HG03064 (cell line): ENCODE measurements at regions not wholly inside any gene's neighbourhood (a gene's known extent, or its start where the extent isn't known, plus 50 kb on each side); places are given as distances from the start of the nearest gene placed in this dataset.
"Not testable (repeated sequence)": the region's sequence is repeated elsewhere in the genome, so short reads cannot be mapped to it uniquely, and the experiment has no call there.

Experiments used
- ATAC-seq: cut with Tn5 transposase; IDR thresholded peaks from one replicate; pipeline ENCODE4 v1.9.1; 2021; ENCODE audit warnings: low read depth; ENCODE audit not compliant: unreplicated experiment

DNA sequence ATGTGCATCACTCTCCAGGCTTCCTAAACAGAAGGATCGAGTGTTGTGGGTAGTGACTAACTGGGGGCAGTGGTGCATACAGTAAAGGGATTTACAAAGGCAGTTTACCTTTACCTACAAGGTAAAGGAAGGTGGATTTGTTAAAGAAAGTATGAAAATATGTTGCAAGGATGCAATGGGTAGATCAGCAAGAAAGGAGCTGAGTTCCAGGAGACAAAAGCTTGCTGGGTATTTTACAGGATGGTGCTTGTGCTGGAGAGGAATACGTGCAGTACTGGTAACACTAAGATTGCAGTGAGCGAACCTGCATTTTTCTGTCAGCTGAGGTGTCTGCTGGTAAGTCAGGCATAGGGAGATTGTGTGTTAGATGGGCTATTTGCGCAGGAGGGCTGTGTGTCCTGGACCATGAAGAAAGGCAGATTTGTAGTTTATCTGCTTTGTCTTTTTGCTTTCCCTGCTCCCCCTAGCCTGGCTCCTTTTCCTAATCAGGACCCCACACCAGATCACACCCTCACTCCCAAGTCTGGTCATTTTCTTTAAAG, 304.6 kb downstream of the THBS2 start:
- no peak for ATAC-seq

DNA sequence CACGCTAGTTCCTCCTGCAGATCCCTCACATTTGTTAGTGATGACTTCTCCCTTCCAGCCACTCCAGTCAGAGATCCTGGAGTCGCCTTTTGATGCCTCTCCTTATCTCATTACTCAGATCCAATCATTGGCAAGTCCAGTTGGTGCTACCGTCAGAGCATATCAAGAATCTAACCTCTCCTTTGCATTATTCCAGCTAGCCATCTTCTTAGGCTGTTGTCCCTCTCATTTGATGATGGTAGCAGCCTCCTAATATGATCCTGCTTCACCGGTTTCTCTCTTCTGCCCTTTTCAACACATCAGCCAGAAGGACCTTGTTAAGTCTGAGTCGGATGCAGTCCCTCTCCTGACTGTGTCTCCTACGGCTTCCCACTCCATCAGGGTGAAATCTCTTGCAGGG, 305.6 kb downstream of the THBS2 start:
- ATAC-seq = no peak

DNA sequence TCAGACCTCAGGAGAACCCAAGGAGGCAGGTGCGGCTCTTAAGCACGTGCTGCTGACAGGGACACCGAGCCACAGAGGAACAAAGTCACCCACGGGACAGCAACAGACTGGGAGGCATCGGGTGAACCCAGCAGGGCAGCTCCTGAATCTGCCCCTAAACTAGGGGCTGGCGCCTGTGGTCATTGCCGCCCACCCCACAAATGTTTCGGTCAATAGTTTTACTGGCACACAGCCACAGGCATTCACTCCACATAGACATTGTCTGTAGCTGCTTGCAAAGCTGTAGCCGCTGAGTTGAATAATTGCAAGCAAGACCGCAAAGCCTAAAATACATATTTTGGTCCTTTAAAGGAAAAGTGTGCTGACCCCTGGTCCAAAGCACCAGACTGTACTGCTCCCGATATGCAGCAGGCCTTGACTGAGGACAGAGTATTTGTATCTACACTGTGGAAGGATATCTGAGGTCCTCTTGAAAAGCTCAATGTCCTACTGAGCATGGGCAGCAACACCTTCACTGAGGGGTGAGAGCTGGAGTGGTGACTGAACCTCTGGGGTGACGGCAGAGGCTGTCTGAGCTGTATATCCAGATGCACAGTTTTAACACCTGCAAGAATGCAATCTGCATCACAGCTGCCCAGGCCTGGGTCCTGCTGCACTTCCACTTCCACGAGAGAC, 310.3 kb downstream of the THBS2 start:
- ATAC-seq = no peak

DNA sequence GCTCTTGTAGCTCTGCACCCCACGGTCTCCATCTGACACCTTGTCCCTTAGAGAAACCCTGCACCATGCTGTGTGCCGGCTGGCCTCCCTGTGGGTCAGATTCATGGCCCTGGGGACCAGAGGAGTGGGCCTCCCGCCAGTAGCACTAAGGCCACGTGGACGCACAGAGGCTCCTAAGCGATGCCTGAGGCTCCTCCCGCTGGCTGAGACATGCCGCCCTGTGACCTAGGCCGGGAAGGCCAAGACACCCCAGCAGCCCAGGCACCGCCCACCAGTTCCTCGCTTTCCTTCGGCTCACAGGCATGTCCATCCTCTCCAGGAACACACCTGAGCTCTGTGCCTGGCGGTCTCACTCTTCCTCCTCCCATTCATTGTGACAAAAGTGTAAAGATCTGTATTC, 311.0 kb downstream of the THBS2 start:
- no peak for ATAC-seq

DNA sequence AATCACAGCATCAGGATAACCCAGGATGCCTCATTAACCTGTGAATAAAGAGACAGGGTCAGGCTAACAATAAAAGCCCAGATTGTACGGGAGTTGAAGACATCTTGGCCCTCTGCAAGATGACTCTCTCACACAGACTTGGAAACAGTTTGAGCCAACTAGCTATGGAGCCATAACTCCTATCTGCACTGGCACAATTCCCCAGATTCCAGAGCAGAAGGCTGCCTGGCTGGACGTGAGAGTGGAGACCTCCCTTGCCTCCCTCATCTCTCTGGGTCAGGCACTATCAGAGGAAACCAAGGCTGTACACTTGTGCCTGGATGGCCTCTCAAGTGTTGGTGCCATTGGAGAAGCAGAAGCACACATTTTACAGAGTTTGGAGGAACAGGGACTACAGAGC, 312.6 kb downstream of the THBS2 start:
- ATAC-seq = no peak

DNA sequence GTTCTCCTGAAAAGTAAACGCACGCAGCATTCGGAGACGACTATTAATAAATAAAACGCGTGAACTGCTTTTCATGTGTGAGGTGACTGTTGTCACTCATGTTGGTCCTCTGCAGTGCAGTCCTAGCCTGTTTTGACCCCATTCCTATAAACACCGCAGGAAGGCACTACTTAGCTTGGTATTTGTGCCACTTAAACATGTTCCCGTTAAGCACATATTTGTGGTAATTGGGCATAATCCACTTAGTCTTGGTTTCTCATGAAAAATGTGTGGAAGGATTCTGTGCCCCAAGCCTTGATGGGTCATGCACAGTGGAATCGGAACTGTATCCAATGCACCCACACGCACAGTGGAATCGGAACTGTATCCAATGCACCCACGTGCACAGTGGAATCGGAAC, 313.9 kb downstream of the THBS2 start:
- no peak for ATAC-seq

DNA sequence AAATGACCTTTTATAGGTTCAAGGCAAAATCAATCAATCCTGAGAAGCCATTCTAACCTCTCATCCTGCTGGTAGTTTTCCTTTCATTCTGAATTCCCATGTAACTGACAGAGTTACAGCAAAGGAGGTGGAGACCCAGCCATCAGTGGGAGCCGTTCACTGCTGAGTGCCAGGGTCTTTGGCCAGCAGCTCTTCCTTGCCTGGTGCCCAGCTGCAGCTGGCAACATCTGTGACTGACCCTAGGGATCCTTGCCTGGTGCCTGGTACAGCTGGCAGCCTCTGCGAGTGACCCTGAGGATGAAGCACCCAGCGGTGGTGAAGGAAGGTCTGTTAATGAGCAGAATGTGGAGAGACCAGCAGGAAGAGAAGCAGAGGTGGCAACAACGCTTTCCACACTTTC, 314.6 kb downstream of the THBS2 start:
- no peak for ATAC-seq

DNA sequence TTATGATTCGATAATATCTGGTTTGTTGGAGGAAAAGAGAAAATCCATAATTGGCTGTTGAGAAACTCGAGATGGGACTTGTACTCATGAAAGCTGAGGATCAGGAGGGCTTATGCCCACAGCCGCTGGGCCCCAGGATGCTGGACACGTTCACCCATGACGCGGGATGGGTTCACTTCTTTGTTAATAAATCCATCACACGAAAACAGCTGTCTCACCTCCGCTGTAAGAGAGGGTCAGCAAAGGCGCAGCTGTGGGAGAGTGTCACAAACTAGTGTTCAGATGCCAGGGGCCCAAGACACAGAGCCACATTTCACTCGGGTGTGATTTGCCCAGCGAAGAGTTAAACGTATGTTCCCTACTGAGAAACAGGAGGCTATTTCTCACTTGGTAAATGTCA, 315.1 kb downstream of the THBS2 start:
- ATAC-seq = no peak

DNA sequence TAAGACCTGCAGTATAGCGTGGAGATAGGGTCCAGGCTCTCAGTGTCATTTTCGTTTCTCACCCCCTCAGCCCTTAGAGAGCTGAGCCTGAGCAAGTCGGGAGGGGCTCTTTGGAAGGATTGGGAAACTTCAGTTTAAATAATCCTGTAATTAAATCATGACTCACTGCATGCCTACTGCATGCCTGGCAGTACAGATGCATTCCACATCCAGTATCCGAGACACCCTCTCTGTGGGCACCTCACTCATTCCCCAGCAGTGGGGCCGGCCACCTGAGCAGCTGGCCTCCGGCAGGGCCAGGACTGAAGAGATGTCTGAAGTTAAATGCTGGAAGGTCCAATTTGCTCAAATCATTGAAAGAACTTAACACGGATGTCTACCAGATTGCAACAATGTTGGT, 316.6 kb downstream of the THBS2 start:
- ATAC-seq = no peak

DNA sequence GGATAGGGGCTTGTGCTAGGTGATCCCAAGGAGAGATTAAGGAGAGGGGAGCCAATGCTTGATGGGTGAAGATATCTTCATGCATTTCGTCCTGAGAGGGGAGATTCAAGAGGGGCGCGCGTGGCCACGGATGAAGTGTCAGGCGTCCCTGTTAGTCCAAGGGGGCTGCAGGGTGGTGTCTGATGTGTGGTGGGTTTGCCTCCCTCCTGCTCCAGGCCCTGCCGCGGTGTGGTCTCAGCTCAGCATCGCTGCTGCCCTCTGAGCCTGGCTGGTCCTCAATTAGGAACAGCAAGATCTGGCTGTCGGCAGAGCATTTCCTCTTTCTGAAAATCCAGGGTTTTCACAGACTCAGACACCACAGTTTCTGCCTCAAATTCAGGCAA, 318.0 kb downstream of the THBS2 start:
- no peak for ATAC-seq

DNA sequence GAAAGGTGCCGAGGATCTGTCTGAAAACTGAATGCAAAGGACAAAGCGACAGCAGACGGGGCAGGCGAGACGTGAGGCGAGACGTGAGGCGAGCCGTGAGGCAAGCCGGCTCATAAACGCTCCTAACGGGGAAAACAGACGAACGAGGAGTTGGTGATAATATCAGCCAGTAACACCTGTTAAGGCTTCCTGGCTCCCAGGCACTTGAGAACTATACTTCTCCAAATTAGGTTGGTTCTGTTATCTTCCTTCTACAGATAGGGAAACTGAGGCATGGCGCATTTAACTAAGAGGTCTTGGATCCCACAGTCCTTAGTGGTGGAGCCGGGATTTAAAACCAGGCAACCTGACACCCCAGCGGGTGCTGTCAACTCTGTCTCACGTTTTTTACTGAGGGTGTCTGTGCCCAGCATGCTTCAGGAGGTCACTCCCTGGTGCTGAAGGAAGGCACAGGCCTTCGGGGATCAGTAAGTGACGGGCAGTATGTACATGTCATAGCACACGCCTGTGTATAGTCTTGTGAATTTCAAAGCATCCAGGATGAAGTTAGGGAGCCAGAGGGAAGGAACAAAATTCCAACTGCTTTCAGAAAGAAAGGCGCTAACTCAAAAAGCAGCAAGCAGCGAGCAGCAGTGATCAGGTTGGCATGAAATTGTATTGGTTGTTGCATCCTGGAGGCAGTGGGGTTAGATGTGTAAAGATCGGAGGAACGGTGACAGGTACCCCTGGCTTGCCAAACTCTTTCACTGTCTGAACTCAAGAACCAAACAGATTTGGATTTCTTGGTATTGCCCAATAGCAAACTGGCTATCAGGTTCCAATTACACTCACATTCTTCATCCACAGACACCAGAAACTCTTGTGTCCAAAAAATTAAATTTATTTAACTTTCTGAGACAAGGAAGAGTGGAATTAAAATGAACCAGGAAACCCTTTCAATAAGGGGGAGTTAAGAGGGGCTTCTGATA, 318.7 kb downstream of the THBS2 start:
- no peak for ATAC-seq

DNA sequence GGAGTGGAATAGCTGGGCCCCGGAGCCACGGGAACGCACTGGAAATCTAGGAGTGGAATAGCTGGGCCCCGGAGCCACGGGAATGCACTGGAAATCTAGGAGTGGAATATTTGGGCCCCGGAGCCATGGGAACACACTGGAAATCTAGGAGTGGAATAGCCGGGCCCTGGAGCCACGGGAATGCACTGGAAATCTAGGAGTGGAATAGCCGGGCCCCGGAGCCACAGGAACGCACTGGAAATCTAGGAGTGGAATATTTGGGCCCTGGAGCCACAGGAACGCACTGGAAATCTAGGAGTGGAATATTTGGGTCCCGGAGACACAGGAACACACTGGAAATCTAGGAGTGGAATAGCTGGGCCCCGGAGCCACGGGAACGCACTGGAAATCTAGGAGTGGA, 321.5 kb downstream of the THBS2 start:
- not testable (repeated sequence) for ATAC-seq

DNA sequence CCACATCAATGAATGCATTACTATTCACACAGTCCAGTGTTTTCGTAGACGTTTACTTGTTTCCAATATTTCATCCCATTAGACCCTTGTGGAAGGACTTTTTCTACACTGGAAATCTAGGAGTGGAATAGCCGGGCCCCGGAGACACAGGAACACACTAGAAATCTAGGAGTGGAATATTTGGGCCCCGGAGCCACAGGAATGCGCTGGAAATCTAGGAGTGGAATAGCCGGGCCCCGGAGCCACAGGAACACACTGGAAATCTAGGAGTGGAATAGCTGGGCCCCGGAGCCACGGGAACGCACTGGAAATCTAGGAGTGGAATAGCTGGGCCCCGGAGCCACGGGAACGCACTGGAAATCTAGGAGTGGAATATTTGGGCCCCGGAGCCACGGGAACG, 322.6 kb downstream of the THBS2 start:
- not testable (repeated sequence) for ATAC-seq

DNA sequence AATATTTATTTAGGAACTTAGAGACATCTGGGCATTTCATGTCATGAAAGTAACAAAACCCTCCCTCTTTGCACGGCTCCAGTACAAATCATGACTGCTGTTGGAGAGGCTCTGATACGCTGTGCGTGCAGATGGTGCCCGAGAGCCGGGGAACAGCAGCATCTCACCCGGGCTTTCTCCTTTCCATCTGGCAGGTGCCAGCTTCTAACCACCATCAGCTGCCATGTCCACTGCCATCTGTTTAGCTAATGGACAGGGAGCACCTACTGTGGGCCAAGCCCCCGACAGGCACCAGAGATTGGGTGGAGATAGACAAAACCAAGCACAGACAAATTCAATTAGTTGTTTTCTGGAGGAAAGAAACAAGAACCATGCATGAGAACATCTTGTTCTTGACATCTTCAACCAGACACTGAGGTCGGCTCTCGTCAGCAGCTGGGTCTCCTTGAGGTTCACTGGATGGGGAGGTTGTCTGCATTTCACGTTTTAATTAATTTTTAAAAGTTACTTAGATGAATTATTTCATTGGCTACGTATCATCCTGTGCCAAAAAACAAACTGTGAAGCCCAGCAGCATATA, 323.7 kb downstream of the THBS2 start:
- no peak for ATAC-seq

DNA sequence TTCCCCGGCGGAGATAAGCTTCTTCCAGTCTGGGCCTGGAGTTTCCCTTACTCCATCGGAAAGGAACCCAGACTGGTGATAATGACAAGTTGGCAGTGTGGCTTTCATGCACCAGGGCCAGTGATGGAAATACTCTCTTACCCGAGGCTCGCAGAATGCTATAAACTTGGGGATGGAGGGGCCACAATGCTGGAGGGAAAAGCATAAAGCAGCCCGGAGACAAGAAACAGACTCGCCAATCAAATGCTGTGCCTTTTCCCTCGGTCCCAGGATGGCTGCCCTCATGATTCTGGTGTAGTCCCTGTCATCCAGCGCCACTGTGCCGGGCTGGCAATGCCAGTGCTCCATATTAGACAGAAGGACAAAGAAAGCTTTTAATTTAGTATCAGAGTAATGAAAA, 325.6 kb downstream of the THBS2 start:
- no peak for ATAC-seq

DNA sequence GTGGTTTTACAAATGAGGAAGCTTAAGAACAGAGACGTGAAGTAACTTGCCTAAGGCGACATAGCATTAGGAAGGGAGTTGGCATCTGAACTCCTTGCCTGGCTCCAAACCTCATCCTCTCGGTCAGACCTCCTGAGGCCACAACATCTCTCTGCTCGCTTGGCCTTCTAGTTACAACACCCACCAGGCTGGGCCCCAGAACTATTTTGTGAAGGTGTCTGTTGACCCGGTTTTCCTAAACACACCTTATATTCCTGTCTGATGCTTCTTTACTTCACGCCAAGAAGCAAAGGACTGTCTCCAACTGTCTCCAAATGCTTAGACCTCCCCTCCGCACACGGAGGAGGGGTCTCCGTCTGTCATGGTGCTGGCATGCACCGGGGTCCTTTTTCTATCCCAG, 326.6 kb downstream of the THBS2 start:
- no peak for ATAC-seq

DNA sequence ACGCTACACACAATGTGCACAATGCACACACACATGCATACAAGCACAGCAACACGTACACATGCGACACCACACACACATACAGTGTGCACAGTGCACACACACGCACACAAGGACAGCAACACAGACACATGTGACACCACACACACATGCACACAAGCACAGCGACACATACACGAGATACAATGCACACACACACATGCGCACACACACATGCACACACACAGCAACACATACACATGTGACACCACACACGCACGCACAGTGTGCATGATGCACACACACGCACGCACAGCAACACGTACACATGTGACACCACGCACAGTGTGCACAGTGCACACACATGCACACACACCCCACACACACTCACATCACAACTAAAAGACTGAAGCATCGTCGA, 327.3 kb downstream of the THBS2 start:
- no peak for ATAC-seq

DNA sequence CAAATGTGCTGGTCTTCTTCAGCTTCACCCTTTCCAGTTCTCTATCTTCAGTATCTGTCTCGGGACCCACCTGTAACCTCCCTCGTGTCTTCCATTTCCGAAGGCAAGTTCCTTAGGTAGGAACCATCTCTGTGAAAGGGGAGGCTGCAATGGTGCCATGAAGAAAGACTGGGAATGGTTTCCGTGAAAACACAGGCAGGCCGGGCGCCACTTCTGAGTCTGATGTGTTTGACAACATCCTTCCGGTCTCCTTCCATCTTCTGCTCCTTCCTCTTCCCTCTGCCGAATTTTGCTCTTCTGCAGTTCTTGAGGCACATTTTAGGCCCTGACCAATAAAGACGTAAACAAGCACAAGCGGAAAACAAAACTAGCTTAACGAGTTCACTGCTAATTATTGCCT, 328.0 kb downstream of the THBS2 start:
- ATAC-seq = no peak

DNA sequence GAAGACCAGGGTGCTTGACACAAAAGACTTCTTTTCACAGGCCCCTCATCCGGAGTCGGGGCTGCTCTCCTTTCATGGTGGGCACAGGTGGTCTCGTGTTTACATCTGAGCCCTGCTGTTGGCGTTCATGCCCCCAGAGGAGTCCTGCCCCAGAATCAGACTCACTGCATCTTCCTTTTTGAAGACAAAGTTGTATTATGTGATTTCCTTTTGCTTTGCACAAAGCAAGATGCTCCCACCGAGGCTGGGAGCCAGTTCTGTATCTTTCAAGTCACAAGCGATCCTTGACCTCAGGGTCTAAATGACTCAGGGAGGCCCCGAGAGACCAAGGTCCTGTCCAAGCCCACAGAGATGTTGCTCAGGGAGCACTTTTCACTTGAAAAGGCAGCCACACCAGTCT, 330.5 kb downstream of the THBS2 start:
- no peak for ATAC-seq

DNA sequence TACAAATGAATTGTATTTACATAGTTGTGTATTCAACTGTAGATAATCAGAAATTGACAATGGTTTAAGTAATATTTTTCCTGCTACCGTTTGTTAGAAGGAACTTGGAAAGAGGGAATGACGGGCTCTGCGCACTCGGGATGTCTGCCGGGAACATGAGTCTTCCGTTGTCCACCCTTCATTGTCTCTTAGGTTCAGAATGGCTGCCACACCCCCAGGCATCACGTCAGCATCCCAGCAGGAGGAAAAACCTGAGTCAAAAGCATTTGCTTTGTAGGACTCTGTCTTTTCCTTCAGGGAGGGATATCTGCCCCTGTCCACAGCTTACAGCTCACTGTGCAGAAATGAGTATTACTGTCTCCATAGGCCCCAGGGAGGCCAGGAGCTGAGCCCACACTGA, 331.2 kb downstream of the THBS2 start:
- no peak for ATAC-seq

DNA sequence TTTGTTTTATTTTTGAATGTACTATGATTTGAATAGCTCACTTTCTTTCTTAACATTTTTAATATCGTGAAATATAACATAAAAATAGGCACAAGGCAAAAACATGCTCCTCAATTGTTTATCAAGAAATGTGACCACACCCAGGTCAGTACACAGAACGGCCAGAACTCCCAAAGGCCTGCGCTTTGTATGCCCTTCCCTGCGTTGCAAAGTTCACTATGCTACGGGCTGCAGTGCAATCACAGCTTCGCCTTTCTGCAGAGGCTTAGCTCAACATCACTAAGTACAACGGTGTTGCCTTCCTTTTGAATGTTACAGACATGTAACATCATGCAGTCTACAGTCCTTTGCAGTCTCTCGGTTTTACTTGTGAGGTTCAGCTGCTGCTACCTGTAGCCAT, 333.4 kb downstream of the THBS2 start:
- no peak for ATAC-seq
